ENCODE measurements at regions not wholly inside any gene's neighbourhood (a gene's known extent, or its start where the extent isn't known, plus 50 kb on each side); places are given as distances from the start of the nearest gene placed in this dataset.

- Histone ChIP-seq H3K4me1 (no peaks in the 10 kb centered on the region), H3K27me3 (no peaks in the 10 kb centered on the region), H3K36me3 (no peaks in the 10 kb centered on the region), H3K9me3 (no peaks in the 10 kb centered on the region), H3K4me3 (ENCODE audit: low read depth, low read length) (no peak overlapping the region)
- no peak for DNase-seq
- TF ChIP-seq CTCF (IDR thresholded peaks at IDR 0.05; ENCODE audit: low read depth, low read length) = no peak
Measured at GRCh38 chr7:28338041-28338440, 74.3 kb upstream of the CREB5 start.

GRCh38 chr7:28343462-28343861 lies 68.9 kb upstream of the CREB5 start:
- H3K9me3 ChIP-seq = no peaks in the 10 kb centered on the region
- H3K36me3 ChIP-seq = no peaks in the 10 kb centered on the region
- H3K4me1 ChIP-seq = no peaks in the 10 kb centered on the region; the same call in 1 of the 2 replicates
- no peaks in the 10 kb centered on the region for H3K27me3 ChIP-seq
- no peak for DNase-seq
- no peak overlapping the region for H3K4me3 ChIP-seq (ENCODE audit: low read depth, low read length)
- no peak for TF ChIP-seq CTCF (IDR thresholded peaks at IDR 0.05; ENCODE audit: low read depth, low read length)

- TF ChIP-seq CTCF (IDR thresholded peaks at IDR 0.05; ENCODE audit: low read depth, low read length) = no peak
- H3K36me3 ChIP-seq = no peaks in the 10 kb centered on the region
- no peaks in the 10 kb centered on the region for H3K9me3 ChIP-seq
- H3K27me3 ChIP-seq = no peaks in the 10 kb centered on the region
- DNase-seq = no peak
- H3K4me1 ChIP-seq = no peaks in the 10 kb centered on the region; the same call in 1 of the 2 replicates
- H3K4me3 ChIP-seq (ENCODE audit: low read depth, low read length) = no peak overlapping the region
Measured at GRCh38 chr7:28346256-28346655, 66.1 kb upstream of the CREB5 start.

- no peak for TF ChIP-seq CTCF (IDR thresholded peaks at IDR 0.05; ENCODE audit: low read depth, low read length)
- Histone ChIP-seq H3K27me3 (no peaks in the 10 kb centered on the region), H3K4me1 (no peaks in the 10 kb centered on the region; the same call in 1 of the 2 replicates), H3K9me3 (no peaks in the 10 kb centered on the region), H3K4me3 (ENCODE audit: low read depth, low read length) (no peak overlapping the region), H3K36me3 (no peaks in the 10 kb centered on the region)
- no peak for DNase-seq
Measured at GRCh38 chr7:28346676-28347363, 65.5 kb upstream of the CREB5 start.

GRCh38 chr7:28347475-28348318 lies 64.6 kb upstream of the CREB5 start:
- Histone ChIP-seq H3K36me3 (no peaks in the 10 kb centered on the region), H3K9me3 (no peaks in the 10 kb centered on the region), H3K4me3 (ENCODE audit: low read depth, low read length) (no peak overlapping the region), H3K27me3 (no peaks in the 10 kb centered on the region), H3K4me1 (no peaks in the 10 kb centered on the region; the same call in 1 of the 2 replicates)
- no peak for DNase-seq
- no peak for TF ChIP-seq CTCF (IDR thresholded peaks at IDR 0.05; ENCODE audit: low read depth, low read length)

- H3K9me3 ChIP-seq = no peaks in the 10 kb centered on the region
- H3K4me1 ChIP-seq = no peaks in the 10 kb centered on the region; the same call in 1 of the 2 replicates
- no peak overlapping the region for H3K4me3 ChIP-seq (ENCODE audit: low read depth, low read length)
- TF ChIP-seq CTCF (IDR thresholded peaks at IDR 0.05; ENCODE audit: low read depth, low read length) = no peak
- no peaks in the 10 kb centered on the region for H3K36me3 ChIP-seq
- DNase-seq = no peak
- H3K27me3 ChIP-seq = no peaks in the 10 kb centered on the region
Measured at GRCh38 chr7:28348636-28349035, 63.7 kb upstream of the CREB5 start.
